Skin of body (tissue), 1 donor: ENCODE measurements at regions not wholly inside any gene's neighbourhood (a gene's known extent, or its start where the extent isn't known, plus 50 kb on each side); places are given as distances from the start of the nearest gene placed in this dataset.
"Not testable (repeated sequence)": the region's sequence is repeated elsewhere in the genome, so short reads cannot be mapped to it uniquely, and the experiment has no call there.

ENCODE experiments used
- DNase-seq: peaks from one replicate; lab custom pipeline; 2025; lab: John Stamatoyannopoulos, UW

GRCh38 chr10:84632866-84633265 is 304.5 kb downstream of the CCSER2 start:
- no peak for DNase-seq

DNA sequence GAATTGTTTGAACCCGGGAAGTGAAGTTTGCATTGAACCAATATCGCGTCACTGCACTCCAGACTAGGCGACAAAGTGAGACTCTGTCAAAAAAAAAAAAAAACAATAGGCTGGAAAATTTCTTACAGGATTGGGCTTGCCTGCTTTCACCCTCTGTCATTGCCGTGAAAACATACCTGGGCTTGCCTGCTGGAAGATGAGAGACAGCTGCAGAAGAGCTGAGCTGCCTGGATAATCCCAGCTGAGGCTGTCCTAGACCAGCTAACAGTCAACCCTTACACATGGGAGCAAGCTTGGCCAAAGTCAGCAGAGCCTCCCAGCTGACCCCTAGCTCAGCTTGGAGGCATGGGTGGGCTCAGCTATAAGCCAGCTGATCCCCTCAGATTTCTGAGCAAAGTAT is 306.2 kb downstream of the CCSER2 start:
- DNase-seq, result no peak

GRCh38 chr10:84650628-84651027 is 322.2 kb downstream of the CCSER2 start:
- DNase-seq, result not testable (repeated sequence)

DNA sequence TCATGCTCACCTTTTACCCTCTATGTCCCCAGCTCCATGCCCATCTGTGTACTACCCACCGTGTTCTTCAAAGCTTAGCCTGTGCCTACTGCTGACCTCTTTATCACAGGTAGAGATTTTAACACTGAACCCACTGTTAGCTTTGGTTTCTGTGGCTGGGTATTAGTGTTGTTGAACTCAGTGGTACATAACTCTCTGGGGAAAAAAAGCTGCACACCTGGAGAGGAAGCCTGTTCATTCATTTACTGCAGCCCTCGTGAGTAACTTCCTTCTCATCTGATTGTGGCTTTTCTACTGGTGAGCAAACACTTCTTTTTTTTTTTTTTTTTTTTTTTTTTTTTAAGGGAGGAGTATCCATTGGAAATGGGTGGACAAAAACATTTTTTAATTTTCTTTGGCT is 326.3 kb downstream of the CCSER2 start:
- DNase-seq, result no peak

DNA sequence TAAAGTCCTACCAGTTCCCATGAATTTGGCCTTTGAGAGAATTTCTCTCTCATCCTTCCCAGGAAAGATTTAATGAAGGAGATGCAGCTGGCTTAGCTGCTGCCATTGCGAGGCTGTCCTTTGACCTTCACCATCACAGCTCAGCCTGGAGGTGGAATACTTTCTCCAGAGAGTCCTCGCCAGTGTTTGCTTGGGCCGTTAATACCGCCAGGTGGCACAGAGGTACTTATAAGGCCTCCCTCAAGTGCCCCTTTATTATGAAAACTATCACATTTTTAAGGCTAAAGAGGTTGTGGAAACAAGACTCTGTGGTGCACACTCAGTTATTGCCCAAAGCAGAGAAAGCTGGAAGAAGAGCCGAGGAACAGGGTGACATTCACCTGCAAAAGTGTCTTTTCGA is 330.6 kb downstream of the CCSER2 start:
- no peak for DNase-seq

DNA sequence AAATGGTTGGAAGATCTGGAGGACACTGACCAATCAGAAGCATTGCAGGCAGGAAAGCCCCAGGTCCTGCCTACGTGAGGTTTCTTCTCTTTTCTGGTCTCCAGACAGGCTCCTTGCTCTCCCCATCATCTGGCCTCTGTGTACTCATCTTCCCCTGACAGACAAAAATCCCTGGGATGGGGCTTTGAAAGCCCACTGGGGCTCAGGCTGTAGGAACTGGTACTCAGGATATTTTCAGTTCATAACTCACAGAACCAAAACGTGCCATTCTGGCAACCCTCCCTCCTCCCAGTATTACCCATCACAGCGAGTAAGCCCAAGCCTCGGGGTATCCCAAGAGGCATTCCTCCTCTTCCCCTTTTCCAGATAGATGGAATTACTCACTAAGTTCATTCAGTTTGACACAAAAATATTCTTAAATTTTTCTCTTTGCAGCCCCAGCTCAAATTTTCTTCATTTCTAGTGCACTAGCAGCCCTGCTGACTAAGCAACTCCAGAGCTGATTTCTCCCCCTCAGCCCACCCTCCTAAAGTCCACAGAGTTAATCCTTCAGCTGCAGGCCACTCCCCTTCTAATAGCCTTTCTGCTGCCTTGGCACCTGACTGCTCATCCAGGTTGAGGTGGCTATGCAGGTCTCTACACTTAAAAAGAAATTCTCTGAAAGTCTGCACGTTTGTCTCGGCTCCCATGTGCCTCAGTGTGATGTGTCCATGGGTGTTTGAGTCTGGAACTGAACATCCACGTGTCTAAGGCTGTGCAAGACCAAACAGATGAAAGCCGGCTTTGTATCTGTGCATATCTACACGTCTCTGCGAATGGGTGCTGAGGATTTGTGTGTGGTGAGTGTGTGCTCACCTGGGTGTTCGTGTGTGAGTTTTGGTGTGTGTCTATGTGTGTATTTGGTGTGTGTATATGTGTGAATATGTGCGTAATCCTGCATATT is 331.4 kb downstream of the CCSER2 start:
- no peak for DNase-seq

GRCh38 chr10:84660450-84661159 is 332.2 kb downstream of the CCSER2 start:
- no peak for DNase-seq

- no peak for DNase-seq
Observed at GRCh38 chr10:84665211-84665610, 336.8 kb downstream of the CCSER2 start.

DNA sequence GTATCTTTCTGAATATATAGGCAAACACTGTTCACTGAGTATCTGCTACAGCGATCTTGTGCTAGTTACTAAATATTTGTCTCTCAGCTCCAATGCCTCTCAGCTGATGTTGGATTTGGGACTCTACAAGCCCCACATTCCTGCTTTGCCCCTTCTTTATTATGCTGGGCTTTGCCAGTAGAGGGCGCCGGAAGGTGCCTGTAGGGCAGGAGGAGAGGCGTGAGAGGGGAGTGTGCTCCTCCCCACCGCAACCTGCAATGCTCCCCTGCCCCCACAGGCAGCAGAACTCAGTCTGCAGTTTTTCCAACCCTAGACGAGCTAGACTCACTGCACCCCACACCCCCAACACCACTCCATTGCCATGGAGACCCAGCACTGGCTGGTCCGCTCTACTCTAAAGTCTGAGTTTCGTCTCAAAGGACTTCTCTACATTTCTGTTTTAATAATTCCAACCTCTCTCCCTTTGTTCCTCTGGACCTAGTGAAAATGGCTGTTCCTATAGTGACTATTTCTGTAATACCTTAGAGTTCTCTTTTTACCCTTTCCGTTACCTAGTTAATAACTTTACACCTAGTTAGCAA is 337.6 kb downstream of the CCSER2 start:
- DNase-seq, result no peak

DNA sequence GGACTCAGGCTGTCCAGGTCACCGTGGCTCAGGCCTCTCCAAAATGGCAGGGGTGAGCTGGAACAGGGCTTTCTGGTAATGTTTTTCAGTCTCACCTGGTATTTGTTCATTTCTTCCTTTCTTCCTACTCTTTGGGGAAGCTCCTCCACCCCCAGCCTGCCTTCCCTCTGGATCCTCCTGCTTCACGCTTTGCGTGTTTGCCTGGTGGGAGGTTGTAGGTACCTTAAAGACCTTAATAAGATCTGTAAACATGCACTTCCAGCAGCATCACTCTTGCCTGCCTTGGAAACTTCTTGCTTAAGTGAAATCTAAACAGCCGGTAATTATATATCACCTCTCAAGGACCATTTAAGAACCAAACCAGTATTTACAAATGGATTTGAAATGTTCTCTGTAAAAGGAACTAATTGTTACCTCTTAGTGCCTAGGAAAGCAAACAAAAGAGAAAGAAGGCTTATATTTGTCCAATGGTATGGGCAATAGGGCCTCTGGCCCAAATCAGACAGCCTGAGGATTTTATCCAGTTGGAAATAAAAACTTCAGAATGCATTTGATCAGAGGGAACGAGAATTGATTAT is 339.9 kb downstream of the CCSER2 start:
- DNase-seq, result no peak

- no peak for DNase-seq
Observed at GRCh38 chr10:84675060-84675459, 346.7 kb downstream of the CCSER2 start.

- no peak for DNase-seq
Observed at GRCh38 chr10:84676536-84676935, 348.1 kb downstream of the CCSER2 start.

DNA sequence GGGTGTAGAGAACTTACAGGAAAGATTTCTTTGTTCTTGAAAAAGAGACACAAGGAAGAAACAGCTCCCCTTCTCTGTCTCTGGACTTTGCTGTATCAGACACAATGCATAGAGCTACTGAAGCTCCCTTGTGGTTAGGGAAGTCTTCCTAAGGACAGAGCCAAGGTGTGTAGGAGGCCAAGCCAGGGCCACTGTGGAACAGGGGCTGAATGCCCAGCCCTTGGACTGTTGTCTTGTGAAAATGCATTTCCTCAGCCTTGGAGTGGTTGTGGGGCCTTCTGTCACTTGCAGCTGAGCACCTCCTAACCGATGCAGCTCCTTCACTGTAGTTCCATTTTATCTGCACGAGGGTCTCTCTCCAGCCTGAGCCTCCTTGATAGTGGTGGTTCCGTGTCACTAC is 353.4 kb downstream of the CCSER2 start:
- no peak for DNase-seq

GRCh38 chr10:84683550-84683949 is 355.2 kb downstream of the CCSER2 start:
- DNase-seq, result no peak

GRCh38 chr10:84683980-84684740 is 355.8 kb downstream of the CCSER2 start:
- no peak for DNase-seq

GRCh38 chr10:84685047-84685660 is 356.8 kb downstream of the CCSER2 start:
- no peak for DNase-seq

DNA sequence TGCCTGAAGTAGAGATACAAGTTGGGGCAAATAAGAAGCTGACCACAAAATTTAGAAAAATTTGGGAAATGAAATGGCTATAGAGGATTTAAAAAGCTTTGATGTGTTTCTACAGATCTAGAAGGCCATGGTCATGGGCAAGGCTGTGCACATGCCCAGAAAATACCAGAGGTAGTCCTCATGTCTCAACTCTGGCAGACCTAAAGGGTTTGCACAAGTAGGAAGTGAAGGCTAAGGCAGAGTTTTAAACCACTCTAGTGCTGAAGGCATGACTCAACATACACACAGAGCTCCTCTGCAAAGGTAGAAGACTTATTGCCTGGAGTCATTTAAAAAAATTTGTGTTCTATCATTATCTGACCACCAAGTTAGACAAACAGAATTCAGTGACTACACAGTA is 364.6 kb downstream of the CCSER2 start:
- no peak for DNase-seq

DNA sequence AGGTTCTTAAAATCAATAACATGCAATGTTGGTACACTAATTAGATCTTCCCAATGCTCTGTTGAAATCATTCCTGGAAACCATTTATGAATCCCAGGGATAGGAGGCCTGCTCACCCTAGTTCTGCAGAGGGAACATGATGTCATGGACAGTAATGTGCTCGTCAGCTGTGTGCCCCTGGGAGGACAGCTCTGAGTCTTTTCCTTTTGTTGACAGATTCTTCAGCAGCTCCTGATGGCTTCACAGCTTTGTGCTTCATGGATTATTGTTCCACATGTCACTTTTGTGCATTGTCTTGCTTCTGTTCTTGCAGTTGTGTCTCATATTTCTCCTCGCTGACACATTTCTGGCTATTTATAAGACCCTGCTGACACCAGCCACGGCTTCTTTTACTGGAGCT is 367.5 kb downstream of the CCSER2 start:
- peak; percentile 18 for DNase-seq

- DNase-seq, result no peak
Observed at GRCh38 chr10:84696610-84697009, 368.2 kb downstream of the CCSER2 start.

GRCh38 chr10:84698989-84699388 is 370.6 kb downstream of the CCSER2 start:
- DNase-seq, result no peak
